ENCODE measurements at regions not wholly inside any gene's neighbourhood (a gene's known extent, or its start where the extent isn't known, plus 50 kb on each side); places are given as distances from the start of the nearest gene placed in this dataset.

- DNase-seq (ENCODE audit: low read depth, low spot score) = no peak
- H3K27ac ChIP-seq (ENCODE audit: low read depth, low read length) = no peak overlapping the region
- POLR2A ChIA-PET = no interaction called here
- TF ChIP-seq, protein P1, sequence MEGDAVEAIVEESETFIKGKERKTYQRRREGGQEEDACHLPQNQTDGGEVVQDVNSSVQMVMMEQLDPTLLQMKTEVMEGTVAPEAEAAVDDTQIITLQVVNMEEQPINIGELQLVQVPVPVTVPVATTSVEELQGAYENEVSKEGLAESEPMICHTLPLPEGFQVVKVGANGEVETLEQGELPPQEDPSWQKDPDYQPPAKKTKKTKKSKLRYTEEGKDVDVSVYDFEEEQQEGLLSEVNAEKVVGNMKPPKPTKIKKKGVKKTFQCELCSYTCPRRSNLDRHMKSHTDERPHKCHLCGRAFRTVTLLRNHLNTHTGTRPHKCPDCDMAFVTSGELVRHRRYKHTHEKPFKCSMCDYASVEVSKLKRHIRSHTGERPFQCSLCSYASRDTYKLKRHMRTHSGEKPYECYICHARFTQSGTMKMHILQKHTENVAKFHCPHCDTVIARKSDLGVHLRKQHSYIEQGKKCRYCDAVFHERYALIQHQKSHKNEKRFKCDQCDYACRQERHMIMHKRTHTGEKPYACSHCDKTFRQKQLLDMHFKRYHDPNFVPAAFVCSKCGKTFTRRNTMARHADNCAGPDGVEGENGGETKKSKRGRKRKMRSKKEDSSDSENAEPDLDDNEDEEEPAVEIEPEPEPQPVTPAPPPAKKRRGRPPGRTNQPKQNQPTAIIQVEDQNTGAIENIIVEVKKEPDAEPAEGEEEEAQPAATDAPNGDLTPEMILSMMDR (IDR thresholded peaks at IDR 0.05; ENCODE audit: low read depth, low read length) = no peak
- CTCF ChIA-PET = no interaction called here
- H3K9me3 ChIP-seq (ENCODE audit: control insufficient read depth, insufficient read depth, low read length) = no peaks in the 10 kb centered on the region; the same call in 1 of the 2 replicates
- H3K27me3 ChIP-seq (ENCODE audit: control insufficient read depth, insufficient read depth, low read length) = peaks cover 20% of the 10 kb centered on the region
- no peak overlapping the region for H3K4me3 ChIP-seq (ENCODE audit: low read depth, low read length)
Observed at GRCh38 chr15:69806287-69806915, 291.3 kb downstream of the TLE3 start.

DNA sequence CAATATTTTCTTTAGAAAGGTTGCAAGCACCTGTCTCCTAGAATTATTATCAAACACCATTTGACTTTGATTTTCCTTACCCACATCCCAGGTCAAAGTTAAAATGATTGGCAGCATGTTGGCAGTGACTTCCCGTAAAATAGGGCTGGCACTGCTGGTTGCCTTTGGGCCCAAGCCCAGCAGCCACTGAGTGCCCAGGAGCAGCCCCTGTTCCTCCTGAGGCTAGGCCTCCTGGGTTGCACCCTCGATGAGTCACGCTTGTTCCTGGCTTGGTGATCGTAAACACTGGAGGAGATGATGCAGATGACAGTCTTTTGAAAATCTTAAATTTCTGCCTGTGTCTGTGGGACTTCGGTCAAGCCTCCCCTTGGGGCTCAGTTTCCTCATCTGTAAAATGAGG lies 290.0 kb downstream of the TLE3 start:
- POLR2A ChIA-PET = no interaction called here

GRCh38 chr15:69808756-69809155 lies 289.0 kb downstream of the TLE3 start:
- DNase-seq (ENCODE audit: low read depth, low spot score) = no peak
- TF ChIP-seq, protein P1 (IDR thresholded peaks at IDR 0.05; ENCODE audit: low read depth, low read length) = no peak
- no peaks in the 10 kb centered on the region; the same call in 1 of the 2 replicates for H3K9me3 ChIP-seq (ENCODE audit: control insufficient read depth, insufficient read depth, low read length)
- CTCF ChIA-PET = no interaction called here
- no peak overlapping the region for H3K4me3 ChIP-seq (ENCODE audit: low read depth, low read length)
- peaks cover 17% of the 10 kb centered on the region for H3K27me3 ChIP-seq (ENCODE audit: control insufficient read depth, insufficient read depth, low read length)
- POLR2A ChIA-PET = interaction anchor here (0.7 kb wide), 1 partner anchor 568 kb away, joined by 6 read pairs; no protein-coding TSS in a partner anchor
- H3K27ac ChIP-seq (ENCODE audit: low read depth, low read length) = no peak overlapping the region

More for the DNA sequence above, 290.0 kb downstream of the TLE3 start:
- no peak overlapping the region for H3K27ac ChIP-seq (ENCODE audit: low read depth, low read length)
- H3K4me3 ChIP-seq (ENCODE audit: low read depth, low read length) = no peak overlapping the region
- peaks cover 17% of the 10 kb centered on the region for H3K27me3 ChIP-seq (ENCODE audit: control insufficient read depth, insufficient read depth, low read length)
- DNase-seq (ENCODE audit: low read depth, low spot score) = no peak
- H3K9me3 ChIP-seq (ENCODE audit: control insufficient read depth, insufficient read depth, low read length) = no peaks in the 10 kb centered on the region; the same call in 1 of the 2 replicates
- CTCF ChIA-PET = no interaction called here
- TF ChIP-seq, protein P1 (IDR thresholded peaks at IDR 0.05; ENCODE audit: low read depth, low read length) = no peak

DNA sequence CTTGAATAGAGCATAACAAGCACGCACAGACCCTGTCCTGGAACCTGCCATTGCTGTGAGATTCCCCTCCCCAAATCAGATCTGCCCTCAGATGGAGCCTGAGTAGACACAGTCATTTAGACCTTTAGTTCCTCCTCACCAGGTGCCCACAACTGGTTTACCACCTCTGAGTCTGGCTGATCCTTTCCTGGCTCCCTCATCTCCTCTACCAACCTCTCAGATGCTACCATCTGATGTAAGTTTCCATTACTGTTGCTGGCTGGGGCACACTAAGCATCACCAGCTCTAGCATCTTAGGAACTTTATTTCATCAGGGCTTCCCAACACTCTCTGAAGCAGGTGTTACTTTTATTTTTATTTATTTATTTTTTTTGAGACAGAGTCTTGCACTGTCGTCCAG lies 288.3 kb downstream of the TLE3 start:
- DNase-seq (ENCODE audit: low read depth, low spot score) = no peak
- H3K9me3 ChIP-seq (ENCODE audit: control insufficient read depth, insufficient read depth, low read length) = no peaks in the 10 kb centered on the region; the same call in 1 of the 2 replicates
- no peak overlapping the region for H3K27ac ChIP-seq (ENCODE audit: low read depth, low read length)
- H3K4me3 ChIP-seq (ENCODE audit: low read depth, low read length) = no peak overlapping the region
- ChIA-PET POLR2A (no interaction called here), CTCF (no interaction called here)
- TF ChIP-seq, protein P1 (IDR thresholded peaks at IDR 0.05; ENCODE audit: low read depth, low read length) = no peak
- H3K27me3 ChIP-seq (ENCODE audit: control insufficient read depth, insufficient read depth, low read length) = peaks cover 17% of the 10 kb centered on the region

GRCh38 chr15:69810431-69811354 lies 287.0 kb downstream of the TLE3 start:
- CTCF ChIA-PET = no interaction called here
- POLR2A ChIA-PET = no interaction called here
- Histone ChIP-seq H3K27me3 (ENCODE audit: control insufficient read depth, insufficient read depth, low read length) (peaks cover 18% of the 10 kb centered on the region), H3K9me3 (ENCODE audit: control insufficient read depth, insufficient read depth, low read length) (no peaks in the 10 kb centered on the region; the same call in 1 of the 2 replicates), H3K4me3 (ENCODE audit: low read depth, low read length) (no peak overlapping the region), H3K27ac (ENCODE audit: low read depth, low read length) (no peak overlapping the region)
- no peak for DNase-seq (ENCODE audit: low read depth, low spot score)
- TF ChIP-seq, protein P1 (IDR thresholded peaks at IDR 0.05; ENCODE audit: low read depth, low read length) = no peak

Data from AG04450 (cell line).